WERI-Rb-1 (cell line): ENCODE measurements at regions not wholly inside any gene's neighbourhood (a gene's known extent, or its start where the extent isn't known, plus 50 kb on each side); places are given as distances from the start of the nearest gene placed in this dataset.
"Not testable (repeated sequence)": the region's sequence is repeated elsewhere in the genome, so short reads cannot be mapped to it uniquely, and the experiment has no call there.

Experiments used
- DNase-seq: peaks from one replicate; pipeline ENCODE4 v3.0.0-alpha.2; 2020
- H3K27ac ChIP-seq: fragments of 250-450 bp; sonication (Bioruptor Pico); 2 replicates; pipeline ENCODE4 v1.5.1; 2020; ENCODE audit warnings: mild to moderate bottlenecking, moderate library complexity
- H3K27me3 ChIP-seq: fragments of 250-450 bp; sonication (Bioruptor Pico); 2 replicates; pipeline ENCODE4 v1.5.1; 2021; ENCODE audit warnings: mild to moderate bottlenecking, low read depth, moderate library complexity; ENCODE audit not compliant: insufficient read depth, severe bottlenecking
- H3K36me3 ChIP-seq: fragments of 250-450 bp; sonication (Bioruptor Pico); 2 replicates; pipeline ENCODE4 v1.5.1; 2020; ENCODE audit warnings: mild to moderate bottlenecking, moderate library complexity
- H3K4me3 ChIP-seq: 2 replicates; pipeline ENCODE4 v1.5.1; 2011; ENCODE audit warnings: low read depth, mild to moderate bottlenecking, control low read depth, low read length
- H3K9me3 ChIP-seq: fragments of 250-450 bp; sonication (Bioruptor Pico); 2 replicates; pipeline ENCODE4 v1.5.1; 2021; ENCODE audit warnings: mild to moderate bottlenecking, moderate library complexity; ENCODE audit not compliant: severe bottlenecking
- TF ChIP-seq, protein P1 (sequence below): IDR thresholded peaks from 2 replicates; pipeline ENCODE4 v1.5.1; 2011; ENCODE audit warnings: low read depth, mild to moderate bottlenecking, control low read depth, inconsistent platforms, low read length

DNA sequence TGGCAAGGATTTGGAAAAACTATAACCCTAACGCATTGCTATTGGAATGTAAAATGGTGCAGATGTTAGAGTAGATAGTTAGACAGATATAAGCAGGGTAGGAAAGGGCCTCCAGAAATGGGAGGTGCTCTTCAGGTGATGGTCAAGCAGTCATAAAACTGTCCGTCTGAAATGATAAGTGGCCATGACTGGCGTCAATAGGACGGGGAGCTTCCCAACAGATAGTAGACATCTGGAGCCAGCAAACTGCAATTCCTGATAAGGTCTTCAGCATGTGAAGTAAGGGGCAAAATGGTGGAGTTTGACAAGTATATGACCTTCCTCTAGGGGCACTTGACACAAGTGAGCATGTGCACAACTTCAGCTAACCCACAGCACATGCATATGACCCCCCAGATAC is 250.4 kb downstream of the MAGEB5 start:
- TF ChIP-seq, protein P1, sequence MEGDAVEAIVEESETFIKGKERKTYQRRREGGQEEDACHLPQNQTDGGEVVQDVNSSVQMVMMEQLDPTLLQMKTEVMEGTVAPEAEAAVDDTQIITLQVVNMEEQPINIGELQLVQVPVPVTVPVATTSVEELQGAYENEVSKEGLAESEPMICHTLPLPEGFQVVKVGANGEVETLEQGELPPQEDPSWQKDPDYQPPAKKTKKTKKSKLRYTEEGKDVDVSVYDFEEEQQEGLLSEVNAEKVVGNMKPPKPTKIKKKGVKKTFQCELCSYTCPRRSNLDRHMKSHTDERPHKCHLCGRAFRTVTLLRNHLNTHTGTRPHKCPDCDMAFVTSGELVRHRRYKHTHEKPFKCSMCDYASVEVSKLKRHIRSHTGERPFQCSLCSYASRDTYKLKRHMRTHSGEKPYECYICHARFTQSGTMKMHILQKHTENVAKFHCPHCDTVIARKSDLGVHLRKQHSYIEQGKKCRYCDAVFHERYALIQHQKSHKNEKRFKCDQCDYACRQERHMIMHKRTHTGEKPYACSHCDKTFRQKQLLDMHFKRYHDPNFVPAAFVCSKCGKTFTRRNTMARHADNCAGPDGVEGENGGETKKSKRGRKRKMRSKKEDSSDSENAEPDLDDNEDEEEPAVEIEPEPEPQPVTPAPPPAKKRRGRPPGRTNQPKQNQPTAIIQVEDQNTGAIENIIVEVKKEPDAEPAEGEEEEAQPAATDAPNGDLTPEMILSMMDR: no peak
- DNase-seq: no peak
- no peaks in the 10 kb centered on the region for H3K36me3 ChIP-seq
- no peaks in the 10 kb centered on the region for H3K27me3 ChIP-seq
- H3K9me3 ChIP-seq: no peaks in the 10 kb centered on the region
- no peak overlapping the region for H3K4me3 ChIP-seq
- H3K27ac ChIP-seq: no peak overlapping the region

DNA sequence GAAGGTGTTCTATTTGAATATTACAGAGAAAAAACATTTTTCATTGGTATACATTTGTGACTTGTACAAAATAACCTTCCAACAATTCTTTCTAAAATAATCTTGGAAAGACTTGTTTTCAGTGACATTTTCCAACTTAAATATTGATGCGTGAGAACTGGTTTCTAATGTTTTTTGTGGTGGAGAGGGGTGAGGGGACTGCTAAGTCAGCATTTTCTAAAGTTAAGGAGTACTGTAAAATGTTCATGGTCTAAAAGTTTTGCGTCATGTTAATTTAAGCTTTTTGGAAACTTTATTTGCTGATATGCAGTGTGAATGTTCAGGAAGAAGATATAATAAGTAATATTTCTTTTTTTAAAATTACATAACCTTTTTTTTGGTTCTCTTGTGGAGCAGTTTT is 229.3 kb downstream of the MAGEB5 start:
- Histone ChIP-seq H3K27ac (no peak overlapping the region), H3K27me3 (no peaks in the 10 kb centered on the region), H3K36me3 (no peaks in the 10 kb centered on the region), H3K9me3 (no peaks in the 10 kb centered on the region), H3K4me3 (no peak overlapping the region)
- TF ChIP-seq, protein P1: no peak
- no peak for DNase-seq

DNA sequence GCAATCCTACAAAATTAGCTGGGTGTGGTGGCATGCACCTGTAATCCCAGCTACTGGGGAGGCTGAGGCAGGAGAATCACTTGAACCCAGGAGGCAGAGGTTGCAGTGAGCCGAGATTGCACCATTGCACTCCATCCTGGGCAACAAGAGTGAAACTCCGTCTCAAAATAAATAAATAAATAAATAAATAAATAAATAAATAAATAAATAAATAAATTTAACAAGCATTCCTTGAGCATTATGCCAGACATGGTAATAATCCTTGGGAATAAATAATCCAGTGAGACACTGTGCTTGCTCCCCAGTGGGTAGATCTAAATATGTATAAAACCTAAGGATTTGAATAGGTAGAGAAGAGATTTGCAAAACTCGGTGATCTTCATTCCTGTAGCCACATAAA is 228.4 kb downstream of the MAGEB5 start:
- not testable (repeated sequence) for H3K27ac ChIP-seq, H3K27me3 ChIP-seq

DNA sequence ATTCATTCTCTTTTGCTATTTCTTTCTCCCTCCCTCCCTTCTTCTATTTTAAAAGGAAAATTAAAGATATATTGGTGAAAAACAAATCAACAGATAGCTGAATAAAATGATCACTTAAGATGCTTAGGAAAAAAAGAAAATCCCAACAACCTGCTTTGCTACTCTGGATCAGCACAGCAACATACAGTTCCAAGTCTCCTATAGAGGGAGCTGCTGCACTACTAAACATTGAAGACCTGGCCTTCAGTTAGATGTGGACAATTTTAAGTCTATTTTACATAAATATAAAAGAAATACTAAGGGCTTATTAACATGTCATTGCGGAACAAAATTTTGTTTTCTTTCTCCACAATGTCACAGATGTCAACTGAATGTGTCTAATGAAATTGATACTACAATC is 226.4 kb downstream of the MAGEB5 start:
- no peak overlapping the region for H3K4me3 ChIP-seq
- H3K27ac ChIP-seq: no peak overlapping the region
- H3K27me3 ChIP-seq: peaks cover 2% of the 10 kb centered on the region
- H3K9me3 ChIP-seq: no peaks in the 10 kb centered on the region
- TF ChIP-seq, protein P1: peak; percentile 58
- peak; percentile 16 for DNase-seq
- no peaks in the 10 kb centered on the region for H3K36me3 ChIP-seq

More for the DNA sequence above, 228.4 kb downstream of the MAGEB5 start:
- H3K36me3 ChIP-seq, H3K4me3 ChIP-seq, DNase-seq, H3K9me3 ChIP-seq: not testable (repeated sequence)

DNA sequence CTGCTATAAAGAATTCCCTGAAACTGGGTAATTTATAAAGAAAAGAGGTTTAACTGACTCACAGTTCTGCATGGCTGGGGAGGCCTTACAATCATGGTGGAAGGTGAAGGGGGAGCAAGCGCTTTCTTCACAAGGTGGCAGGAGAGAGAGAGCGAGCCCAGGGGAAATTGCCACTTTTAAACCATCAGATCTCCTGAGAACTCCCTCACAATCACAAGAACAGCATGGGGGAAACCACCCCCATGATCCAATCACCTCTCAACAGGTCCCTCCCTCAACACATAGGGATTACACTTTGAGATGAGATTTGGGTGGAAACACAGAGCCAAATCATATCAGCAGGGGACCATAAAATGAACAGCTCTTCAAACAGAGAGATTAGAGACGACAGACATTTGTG is 198.6 kb downstream of the MAGEB5 start:
- no peak overlapping the region for H3K27ac ChIP-seq
- no peak overlapping the region for H3K4me3 ChIP-seq
- DNase-seq: no peak
- H3K27me3 ChIP-seq: no peaks in the 10 kb centered on the region
- no peaks in the 10 kb centered on the region for H3K36me3 ChIP-seq
- no peaks in the 10 kb centered on the region for H3K9me3 ChIP-seq
- TF ChIP-seq, protein P1: no peak

DNA sequence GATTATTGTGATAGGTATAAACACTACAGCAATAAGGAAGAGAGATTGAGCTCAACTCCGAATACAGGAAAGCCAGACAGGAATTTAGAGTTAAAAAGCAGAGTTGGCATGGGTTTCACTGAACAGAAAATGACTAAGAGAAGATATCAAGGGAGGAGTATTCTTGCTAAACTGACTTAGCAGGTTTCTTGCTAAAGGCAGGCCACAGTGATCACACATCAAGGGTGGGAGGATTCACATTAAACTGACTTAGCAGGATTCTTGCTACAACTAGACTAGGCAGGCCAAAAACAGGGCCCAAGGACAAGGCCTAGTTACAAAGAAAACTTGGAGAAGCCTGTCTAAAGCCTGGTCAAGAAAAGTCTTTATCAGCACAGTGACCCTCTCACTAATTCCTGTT is 195.1 kb downstream of the MAGEB5 start:
- no peak overlapping the region for H3K4me3 ChIP-seq
- DNase-seq: no peak
- H3K27me3 ChIP-seq: no peaks in the 10 kb centered on the region
- TF ChIP-seq, protein P1: no peak
- no peak overlapping the region for H3K27ac ChIP-seq
- no peaks in the 10 kb centered on the region for H3K9me3 ChIP-seq
- H3K36me3 ChIP-seq: no peaks in the 10 kb centered on the region
